Posterior cingulate gyrus (tissue), 11 donors: ENCODE measurements at regions not wholly inside any gene's neighbourhood (a gene's known extent, or its start where the extent isn't known, plus 50 kb on each side); places are given as distances from the start of the nearest gene placed in this dataset.
A peak's percentile ranks its signal among the peaks of the same experiment; 100 is the strongest.

ENCODE experiments used
- DNase-seq, 10 donors: peaks; one replicate each; pipeline versions ENCODE4 v3.0.0 to v3.0.0-alpha.2; 2020 to 2021; ENCODE audit warnings: mixed read lengths in 3 of 10
- intact Hi-C: fragments of 100-400 bp; cut with DNase I; formaldehyde crosslinking; loops from one replicate; pipeline ENCODE4 v1.15.1; 2023

DNA sequence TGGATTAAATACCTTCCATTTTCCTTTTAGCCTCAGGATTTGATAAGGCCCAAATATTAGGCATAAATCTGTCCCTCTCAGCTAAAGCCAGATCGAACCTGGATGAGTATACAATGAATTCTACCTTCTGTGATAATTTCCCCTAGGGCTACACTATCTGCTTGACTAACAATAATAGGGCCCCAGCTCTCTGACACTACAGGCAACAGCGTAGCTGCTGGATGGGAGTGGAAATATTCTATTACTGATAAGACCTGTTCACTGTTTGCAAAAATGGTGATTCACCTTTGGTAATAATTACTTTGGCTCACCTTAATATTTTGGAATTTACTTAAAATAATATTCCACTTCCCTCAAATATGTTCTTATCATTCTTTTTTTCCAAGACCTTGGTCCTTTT lies 644.2 kb upstream of the SEMA6A start:
- intact Hi-C loops = no loop called here
- DNase-seq = no peak

DNA sequence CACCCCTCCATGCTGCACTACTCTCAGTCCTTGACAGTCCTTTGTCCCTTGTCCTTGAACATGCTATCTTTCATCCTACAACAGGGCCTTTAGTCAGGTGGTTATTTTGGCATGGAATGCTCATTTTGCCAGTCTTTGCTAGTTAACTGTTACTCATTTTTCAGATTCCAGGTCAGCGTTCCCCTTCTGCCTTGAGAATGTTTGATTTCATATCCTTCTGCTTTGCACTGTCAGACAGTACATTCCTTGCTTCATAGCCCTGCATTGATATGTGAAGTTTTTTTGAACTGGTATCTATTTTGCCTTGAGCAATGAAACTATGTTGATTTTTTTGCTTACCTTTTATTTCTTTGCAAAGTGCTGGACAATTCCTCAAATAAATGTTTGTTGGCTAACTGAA lies 638.2 kb upstream of the SEMA6A start:
- no peak for DNase-seq
- intact Hi-C loops = no loop called here

DNA sequence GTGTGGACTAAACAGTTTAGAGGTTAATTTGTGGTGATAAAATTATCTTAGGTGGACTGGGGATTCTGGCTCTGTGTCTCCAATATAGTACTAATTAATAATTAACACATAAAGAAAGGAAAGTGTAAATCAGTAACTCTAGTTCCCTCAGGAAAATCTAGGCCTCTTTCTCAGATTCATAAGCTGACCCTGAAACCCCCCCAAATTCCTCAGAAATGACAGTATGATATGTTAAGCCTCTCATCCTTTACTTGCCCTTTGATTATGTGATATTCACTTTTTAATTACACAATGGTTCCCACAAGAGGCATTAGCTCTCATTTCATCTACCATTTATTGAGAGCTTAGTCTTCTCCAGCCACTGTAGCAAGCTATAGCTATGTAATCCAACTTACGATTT lies 636.2 kb upstream of the SEMA6A start:
- no peak for DNase-seq
- intact Hi-C loops = no loop called here

DNA sequence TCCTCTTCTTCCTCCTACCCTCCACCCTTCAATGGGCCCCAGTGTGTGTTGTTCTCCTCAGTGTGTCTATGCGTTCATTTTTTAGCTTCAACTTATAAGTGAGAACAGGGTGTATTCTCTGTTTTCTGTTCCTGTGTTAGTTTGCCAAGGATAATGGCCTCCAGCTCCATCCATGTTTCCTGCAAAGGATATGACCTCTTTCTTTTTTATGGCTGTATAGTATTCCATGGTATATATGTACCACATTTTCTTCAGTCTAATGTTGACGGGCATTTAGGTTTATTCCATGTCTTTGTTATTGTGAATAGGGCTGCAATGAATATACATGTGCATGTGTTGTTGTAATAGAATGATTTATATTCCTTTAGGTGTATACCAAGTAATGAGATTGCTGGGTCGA lies 634.9 kb upstream of the SEMA6A start:
- intact Hi-C loops = no loop called here
- no peak for DNase-seq

DNA sequence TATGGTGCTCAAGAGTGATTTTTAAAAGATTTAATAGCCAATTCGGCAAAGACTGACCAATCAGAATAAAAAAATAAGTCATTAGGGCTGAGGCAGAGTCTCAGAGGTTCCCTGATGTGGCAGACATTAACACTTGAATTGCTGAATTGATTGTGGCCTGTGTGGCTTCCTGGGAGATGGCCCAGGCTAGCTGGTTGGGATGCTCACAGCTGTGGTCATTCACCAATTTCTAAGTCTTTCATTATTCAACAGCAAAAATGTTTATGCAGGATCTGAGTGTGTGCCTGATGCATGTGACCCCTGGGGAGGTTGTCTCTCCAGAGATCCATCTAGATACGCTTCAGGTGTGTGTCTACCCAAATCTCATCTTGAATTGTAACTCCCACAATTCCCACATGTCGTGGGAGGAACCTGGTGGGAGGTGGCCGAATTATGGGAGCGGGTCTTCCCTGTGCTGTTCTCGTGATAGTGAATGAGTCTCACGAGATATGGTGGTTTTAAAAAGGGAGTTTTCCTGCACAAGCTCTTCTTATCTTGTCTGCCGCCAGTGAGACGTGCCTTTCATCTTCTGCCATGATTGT lies 632.6 kb upstream of the SEMA6A start:
- DNase-seq = no peak
- intact Hi-C loops = no loop called here

DNA sequence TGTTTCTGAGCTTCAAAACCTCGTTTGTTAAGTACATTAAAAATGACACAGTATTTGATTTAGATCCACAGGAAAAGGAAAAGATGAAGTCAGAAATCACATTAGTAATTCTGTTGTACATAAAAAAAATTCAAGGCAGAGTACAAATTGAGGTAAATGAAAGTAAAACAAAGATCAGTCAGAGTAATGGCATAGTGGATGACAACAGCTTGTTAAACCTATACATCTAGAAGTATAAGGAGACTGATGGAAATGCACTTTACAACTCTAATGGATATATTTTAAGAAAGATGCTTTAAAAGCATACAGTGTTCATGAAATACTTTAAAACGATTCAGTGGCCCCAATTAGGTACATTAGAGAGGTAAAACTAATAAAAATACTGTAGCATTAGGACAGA lies 631.3 kb upstream of the SEMA6A start:
- intact Hi-C loops = no loop called here
- no peak for DNase-seq

DNA sequence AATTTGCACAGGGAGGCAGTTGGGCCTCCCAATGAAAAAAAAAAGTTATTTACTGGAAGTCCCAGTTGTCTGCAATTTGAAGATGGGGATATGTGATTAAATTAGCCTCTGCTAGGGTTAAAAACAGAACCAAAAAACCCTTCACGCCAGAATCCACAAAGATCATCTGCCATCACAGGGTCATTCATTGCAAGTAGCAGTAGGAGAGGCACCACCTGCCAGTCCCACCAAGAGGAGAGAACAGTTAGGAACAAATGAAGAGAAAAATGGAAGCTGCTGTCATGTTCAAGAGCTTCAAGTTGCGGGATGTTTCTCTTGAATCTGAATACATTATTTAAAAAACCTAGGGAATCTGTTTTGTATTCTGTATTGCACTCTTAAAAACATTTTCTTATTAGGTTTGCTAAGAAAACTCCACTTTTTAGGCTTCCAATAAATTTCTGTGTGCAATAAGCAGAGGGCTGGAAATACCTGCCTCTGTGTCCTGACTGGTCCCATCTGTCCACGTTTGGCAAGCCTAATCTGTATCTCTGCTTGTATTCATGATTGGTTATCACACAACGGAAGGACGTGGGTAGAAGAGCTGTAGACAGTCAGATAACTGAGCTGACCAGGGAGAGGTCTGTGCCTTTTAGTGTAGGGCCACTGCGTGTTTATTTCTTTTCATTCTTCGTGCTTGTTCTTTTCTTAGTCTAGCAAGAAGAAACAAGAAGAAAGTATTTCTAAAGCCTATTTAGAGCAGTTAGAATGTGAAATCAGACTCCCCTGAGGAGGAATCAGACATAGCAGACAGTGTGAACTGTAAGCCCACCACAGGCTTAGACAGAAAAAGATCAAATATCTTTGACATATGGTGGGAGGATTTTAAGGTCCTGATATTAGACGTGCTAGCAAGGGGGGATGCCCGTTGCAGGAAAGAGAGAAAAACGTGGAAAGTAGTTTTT lies 630.6 kb upstream of the SEMA6A start:
- intact Hi-C loops = no loop called here
- no peak for DNase-seq

DNA sequence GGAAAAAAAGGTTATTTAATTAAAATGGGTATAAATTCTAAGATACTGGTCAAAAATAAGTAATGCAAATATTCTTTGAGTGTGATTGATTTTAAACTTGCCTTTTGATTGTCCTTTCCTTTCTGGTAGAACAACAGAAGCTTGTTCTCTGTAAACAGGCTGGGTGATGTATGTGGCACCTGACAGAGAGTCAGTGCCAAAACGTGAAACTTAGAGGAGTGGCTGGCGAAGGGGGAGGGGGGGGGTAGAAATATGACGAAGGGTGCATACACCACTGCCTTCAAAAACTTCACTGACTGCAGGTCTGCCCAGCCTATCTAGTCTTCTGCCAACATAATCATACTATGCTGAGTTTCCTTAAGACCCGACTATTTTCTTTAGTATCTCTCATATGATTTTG lies 629.8 kb upstream of the SEMA6A start:
- no peak for DNase-seq
- intact Hi-C loops = no loop called here

DNA sequence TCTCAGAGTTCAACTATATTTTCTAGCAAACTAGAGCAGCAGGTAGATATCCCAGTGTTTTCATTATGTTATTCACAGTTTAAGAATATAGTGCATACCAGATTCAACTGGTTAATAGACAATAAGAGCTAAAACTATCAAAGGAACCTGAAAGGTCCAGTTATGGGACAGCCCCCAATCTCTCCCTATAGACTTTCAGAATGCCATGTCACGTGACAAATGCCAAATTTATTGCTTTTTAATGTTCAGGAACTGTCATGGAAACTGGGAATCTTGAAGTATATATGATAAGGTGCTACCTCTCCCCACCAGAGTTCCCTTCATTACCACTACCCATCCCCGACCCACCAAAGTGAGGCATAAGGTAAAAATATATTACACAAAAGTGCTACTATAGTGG lies 629.0 kb upstream of the SEMA6A start:
- intact Hi-C loops = no loop called here
- no peak for DNase-seq

DNA sequence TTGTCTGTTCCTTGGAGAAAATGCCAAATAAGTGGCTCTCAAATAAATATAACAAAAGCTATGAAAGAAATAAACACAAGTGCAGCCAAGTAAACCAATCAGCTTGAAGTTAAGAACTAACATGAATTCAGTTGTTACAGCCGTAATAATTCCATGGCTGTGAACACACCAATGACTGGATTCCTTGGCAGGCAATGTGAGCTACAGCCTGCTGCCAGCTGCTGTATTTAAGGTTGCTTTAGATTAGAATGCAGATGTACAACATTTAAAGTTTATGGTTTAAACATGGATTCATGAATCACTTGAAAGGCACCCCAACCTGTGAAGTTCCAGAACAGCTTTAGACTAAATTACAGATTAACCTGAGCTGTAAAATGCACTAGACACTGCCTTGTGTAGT lies 626.4 kb upstream of the SEMA6A start:
- peak in 1 of 10 donors; percentile 6 for DNase-seq

DNA sequence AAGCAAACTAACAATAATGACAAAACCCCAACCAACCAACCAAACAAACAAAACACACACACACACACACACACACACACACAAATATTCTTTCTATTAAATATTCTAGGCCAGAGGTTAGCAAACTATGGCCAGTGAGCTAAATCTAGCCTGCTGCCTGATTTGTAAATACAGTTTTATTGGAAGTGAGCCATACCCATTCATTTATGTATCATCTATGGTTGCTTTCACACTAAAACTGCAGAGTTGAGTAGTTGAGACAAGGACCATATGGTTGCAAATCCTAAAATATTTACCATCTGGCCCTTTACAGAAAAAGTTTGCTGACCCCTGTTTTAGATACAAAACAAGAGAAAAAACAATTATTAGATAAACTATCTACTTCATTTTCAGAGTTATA lies 620.5 kb upstream of the SEMA6A start:
- no peak for DNase-seq
- intact Hi-C loops = no loop called here

More for the DNA sequence above, 626.4 kb upstream of the SEMA6A start:
- intact Hi-C loops = no loop called here

DNA sequence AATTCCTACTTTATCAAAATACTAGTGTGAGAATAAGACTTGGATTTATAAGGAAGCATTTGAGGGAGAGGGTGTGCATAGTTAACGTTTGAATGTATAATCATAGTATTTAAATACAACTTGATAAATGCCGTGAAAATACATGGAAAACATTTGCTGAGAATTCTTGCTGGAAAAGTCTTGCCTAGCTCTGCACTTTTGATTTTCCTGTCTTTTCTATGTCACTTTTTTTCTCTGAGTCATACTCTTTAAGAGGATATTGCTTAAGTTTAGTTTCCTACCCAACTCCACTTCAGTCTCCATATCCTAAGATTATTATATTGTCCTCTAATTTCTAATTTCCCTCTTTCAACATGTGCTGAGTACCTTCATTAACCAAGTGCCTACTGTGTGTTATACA lies 616.6 kb upstream of the SEMA6A start:
- intact Hi-C loops = no loop called here
- DNase-seq = no peak

DNA sequence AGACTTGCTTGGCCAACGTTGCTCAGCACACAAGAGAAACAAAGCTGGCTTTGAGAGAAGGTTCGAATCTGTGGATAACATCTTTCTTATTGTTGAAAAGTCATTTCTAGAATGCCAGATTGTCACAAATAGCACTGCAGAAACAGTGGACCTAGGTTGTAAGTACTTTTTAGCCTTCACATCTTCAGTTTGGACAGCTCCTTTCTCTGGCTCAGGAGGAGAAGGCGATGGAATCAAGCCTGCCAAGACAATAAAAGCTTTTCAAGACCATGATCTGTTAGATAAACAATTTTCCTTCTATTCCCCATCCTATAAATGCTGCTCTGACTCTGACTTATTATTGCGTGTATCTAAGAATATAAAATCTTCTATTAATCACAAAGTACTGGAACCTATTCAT lies 615.2 kb upstream of the SEMA6A start:
- no peak for DNase-seq
- intact Hi-C loops = no loop called here

DNA sequence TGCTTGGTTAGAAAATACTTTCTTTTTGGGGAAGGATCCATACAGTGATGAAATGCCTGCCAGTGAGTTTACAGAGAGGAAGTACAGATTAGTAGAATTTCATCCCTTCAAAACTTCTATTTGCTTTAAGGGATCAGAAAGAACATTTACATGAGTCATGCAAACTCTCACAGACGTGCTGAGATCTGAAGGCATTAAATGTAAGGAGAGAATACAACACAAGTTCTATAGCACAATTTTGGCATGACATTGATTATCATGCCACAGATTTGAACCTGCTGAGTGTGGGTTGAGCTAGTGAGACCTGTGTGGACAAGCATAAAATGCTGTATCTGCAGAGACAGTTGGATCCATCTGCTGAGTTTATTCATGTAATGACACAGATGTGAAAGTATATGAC lies 613.6 kb upstream of the SEMA6A start:
- intact Hi-C loops = no loop called here

DNA sequence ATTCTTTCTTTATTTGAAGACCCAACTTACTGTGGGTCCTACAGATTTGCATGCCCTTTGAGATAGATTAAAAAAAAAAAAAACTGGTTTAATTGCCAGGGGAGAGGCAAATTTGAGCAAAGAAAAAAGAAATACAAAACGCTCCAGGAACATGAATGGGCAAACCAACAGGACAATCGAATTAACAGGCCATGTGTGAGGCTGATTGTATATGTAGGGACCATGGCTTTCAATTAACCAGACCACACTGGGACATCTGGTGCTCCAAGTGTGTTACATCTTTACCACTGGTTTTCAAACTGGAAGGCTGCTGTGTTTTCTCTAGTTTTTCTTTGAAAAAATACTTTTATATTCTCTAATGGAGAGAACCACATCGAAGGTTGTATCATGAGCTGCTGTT lies 612.1 kb upstream of the SEMA6A start:
- no peak for DNase-seq
- intact Hi-C loops = no loop called here

More for the DNA sequence above, 613.6 kb upstream of the SEMA6A start:
- no peak for DNase-seq

DNA sequence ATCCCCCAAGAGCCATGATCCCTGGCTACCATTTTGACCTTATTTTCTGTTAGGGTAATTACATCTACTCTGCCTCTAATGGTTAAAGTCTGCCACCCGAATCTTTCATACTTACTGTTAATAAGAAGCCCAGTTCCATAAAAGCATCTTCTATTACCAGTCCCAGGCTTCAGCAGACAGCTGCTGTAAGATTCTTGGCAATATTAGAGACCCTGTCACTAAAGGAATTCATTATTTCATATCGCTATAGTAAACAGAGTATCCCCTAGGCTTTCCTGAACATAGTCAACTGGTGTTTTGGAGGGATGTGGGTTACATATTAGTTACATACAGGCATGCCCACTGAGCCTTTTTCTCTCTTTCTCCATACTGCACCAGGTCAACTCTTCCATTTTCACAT lies 608.7 kb upstream of the SEMA6A start:
- DNase-seq = no peak
- intact Hi-C loops = no loop called here

DNA sequence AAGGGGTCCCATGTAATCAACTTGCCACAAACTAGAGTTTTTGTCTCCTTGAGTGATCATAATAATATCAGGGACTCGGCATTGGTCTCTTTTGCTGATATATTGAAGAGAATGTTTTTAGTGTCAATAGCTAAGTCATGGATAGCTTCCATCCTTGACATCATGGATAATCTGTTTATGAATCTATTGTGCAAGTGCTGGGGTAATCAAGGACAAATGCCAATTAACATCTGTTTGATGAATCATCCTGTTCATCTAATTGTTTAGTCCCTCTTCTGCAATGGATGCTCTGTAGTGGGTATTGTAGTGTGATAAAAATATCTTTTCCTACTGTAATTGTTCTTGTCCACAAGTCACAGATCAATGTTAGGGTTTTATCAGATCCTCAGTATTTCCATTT lies 607.5 kb upstream of the SEMA6A start:
- intact Hi-C loops = no loop called here
- no peak for DNase-seq

DNA sequence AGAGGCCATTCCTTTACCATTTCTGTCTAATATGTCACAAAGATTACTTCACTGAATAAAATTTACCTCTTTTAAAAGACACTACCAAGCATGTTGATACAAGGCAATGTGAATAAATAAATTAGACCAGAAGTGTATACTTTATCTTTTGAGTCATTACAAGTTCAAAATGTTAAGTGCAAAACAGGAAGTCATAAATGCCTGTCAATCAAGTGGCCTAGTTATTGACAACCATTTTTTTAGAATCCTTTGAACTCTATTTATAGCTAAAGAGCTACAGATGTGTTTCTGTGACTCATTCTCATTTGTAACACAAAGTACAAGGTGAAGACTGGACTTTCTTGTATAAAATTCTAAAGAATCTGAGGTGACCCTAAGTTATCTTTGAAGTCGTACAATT lies 602.7 kb upstream of the SEMA6A start:
- DNase-seq = no peak
- intact Hi-C loops = no loop called here

DNA sequence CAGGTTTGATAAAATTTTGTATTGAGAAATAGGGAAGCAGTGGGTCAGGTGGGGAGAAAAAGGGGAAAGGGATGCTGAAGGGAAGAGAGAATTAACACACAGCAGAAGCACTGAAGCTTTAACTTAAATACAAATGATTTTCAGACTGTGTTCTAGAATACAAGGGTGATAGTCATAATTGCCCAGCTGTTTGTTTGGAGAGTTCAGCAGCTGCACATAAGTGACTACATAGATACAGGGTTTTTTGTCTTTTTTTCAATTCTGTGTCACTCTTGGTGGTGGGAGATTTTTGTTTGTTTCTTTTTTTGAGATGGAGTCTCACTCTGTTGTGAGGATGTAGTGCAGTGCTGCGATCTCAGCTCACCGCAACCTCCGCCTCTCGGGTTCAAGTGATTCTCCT lies 590.4 kb upstream of the SEMA6A start:
- intact Hi-C loops = loop anchor here (10.0 kb wide), 1 partner anchor 590 kb away; the partner anchor contains the start of gene SEMA6A
- no peak for DNase-seq

DNA sequence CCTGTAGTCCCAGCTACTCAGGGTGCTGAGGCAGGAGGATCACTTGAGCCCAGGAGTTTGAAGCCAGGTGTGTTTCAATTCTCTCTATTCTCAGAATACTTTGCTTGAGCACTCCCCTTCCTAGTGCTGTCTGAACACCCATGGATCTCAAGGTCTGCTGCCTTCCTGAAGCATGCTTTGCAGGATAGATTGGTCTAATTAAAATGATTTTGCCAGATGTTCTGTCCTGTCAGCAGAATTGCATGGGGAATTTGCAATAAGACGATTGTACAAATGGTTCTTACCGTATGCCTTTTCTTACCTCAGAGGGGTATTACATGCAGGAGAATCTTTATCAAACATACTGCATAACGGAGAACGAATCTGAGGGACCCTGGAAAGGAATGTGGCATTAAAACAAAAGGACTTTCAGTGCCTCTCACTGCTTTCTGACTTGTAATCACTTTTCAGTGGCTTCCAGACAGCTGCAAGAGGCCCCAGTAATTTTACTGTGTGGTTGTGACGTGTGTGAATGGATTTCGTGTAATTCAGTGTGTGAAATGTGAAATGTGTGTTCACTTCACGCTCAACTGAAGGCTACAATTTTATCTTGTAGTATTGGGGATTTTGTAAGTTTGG lies 587.2 kb upstream of the SEMA6A start:
- DNase-seq = no peak
- intact Hi-C loops = loop anchor here (10.0 kb wide), 1 partner anchor 587 kb away; the partner anchor contains the start of gene SEMA6A

DNA sequence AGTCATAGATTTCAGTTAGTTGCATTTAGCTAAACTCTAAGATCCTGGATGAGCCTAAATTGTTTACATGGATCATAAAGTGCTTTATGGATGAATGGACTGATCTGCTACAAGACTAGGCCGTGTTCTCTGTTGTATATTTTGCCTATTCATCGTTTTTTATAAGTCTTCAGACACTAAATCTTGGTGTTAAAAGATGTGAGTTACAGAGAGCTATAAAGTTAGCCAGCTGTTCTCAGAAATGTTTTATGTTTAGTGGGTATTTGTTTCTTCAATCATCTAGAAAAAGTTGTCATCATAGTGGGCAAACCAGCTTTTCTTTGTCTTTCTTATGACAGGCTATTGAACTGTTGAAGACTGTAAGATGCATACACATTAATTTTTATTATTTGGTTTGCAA lies 585.8 kb upstream of the SEMA6A start:
- DNase-seq = no peak
- intact Hi-C loops = loop anchor here (10.0 kb wide), 1 partner anchor 586 kb away; the partner anchor contains the start of gene SEMA6A

DNA sequence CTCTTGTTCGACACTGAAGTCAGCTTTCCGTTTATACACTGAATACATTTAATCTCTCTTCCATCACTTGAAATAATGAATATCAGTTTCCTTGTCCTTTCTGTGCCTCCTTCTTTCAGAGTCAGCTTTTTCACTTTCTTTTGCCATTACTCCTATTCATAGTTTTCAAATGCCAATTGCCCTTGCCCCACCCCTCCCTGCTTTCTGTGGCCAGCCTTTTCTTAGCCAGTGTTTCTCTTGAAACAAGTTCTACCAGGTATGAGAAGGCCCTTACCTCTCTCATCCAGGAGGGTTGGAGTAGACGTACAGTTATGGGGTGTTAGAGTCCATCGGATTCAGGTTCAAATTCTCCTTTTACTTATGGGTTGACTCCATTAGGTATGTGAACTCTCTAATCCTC lies 574.7 kb upstream of the SEMA6A start:
- no peak for DNase-seq
- intact Hi-C loops = no loop called here
